SW 1271 (cell line): ENCODE measurements at regions not wholly inside any gene's neighbourhood (a gene's known extent, or its start where the extent isn't known, plus 50 kb on each side); places are given as distances from the start of the nearest gene placed in this dataset.
A peak's percentile ranks its signal among the peaks of the same experiment; 100 is the strongest.
"Not testable (repeated sequence)": the region's sequence is repeated elsewhere in the genome, so short reads cannot be mapped to it uniquely, and the experiment has no call there.

Experiments used
- DNase-seq, 2 experiments: peaks; one replicate each; lab custom pipeline; 2025; lab: John Stamatoyannopoulos, UW

DNA sequence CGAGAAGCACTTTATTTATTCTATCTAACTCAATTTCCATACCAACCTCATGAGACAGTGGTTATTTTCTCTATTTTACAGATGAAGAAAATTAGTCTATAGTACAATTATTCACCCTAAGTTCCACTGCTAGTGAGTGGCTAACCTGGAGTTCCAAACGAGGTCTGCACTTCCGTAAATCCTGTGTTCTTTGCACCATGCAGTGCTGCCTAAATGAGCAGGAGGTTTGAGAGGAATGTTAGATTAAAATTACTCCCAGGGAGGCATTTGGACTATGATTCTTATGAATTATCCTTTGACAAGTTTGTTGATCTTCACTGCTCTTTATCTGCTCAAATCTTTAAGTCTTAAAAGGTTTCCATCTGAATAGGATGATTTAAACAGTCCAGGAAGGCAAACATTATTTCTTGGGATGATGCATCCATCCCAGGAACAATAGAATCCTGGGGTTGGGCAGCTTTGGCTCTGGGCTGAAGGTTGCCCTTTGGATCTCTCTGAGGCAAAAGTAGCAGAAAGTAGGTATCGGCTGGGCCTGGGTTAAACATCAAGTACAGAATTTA is 400.8 kb downstream of the REEP3 start:
- no peak for DNase-seq

GRCh38 chr10:63922468-63923284 is 401.5 kb downstream of the REEP3 start:
- DNase-seq: no peak

DNA sequence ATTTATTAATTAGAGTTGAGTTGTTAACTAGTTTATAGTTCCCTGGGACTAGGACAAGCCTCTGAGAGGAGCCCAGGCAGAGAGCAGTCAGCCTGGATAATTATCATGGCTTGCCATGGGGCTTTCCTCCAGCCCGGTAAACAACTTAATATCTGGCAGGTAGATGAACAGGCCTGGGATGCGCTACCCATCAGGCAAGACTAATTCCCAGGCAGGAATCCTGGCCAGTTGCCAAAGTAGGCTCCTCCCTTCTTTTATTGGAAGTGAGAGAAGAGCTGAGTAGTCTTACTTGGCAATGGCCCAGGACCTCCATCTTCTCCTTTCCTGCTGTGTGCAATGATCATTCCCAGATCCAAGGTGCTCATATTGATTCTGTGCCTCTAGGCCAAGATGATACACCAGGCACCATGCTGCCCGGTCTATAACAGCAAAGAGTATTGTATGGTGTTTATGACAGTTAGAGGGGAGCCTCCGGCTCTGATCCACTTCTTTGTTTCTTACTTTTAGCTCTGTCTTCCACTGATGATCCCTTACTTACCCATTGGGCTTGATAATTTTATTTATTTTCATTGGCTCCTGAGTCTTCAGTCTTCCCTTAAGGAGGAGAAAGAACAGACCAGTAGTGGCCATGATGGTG is 408.7 kb downstream of the REEP3 start:
- DNase-seq: no peak

DNA sequence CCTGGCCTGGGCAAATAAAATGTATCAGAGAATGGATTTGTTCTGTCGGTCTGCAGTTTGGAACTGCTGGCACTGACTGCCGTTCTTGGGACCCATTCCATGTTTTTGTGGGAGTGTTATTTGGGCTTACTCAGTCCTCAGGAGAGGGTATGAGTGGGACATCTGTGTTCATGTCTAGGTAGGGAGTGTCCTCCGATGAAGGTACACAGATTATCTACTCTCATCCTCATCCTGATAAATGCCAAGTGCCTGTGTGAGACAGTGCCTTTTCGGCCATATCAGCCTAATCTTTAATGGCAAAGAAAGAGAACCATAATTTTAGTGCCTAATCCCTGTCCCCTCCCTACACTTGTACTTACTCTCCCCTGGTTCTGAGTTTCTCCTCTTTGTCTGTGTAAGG is 409.4 kb downstream of the REEP3 start:
- DNase-seq: no peak

GRCh38 chr10:63935705-63936104 is 414.5 kb downstream of the REEP3 start:
- peak in 1 of 2 experiments; percentile 8 for DNase-seq

GRCh38 chr10:63940277-63940922 is 419.2 kb downstream of the REEP3 start:
- DNase-seq: no peak

DNA sequence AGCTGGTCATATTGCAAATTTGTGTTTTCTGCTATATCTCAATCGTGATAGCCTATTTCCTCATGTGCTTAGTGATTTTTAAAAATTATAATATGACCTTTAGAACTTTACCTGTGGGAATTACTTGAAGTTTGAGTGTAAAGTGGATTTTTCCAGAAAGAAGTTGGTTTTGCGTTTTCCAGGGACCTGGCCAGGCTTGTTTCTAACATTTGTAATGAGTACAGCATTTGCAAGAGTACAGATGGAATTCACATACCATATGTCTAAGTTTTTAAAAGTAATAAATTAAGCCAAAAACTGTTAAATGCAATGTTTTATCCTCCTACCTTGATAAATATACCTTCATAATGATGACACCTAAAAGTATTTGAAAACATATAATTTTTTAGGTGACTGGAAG is 443.2 kb downstream of the REEP3 start:
- no peak for DNase-seq

- DNase-seq: no peak
These were observed 444.6 kb downstream of the REEP3 start for GRCh38 chr10:63965846-63966245.

- no peak for DNase-seq
These were observed 452.0 kb downstream of the REEP3 start for GRCh38 chr10:63972949-63973827.

DNA sequence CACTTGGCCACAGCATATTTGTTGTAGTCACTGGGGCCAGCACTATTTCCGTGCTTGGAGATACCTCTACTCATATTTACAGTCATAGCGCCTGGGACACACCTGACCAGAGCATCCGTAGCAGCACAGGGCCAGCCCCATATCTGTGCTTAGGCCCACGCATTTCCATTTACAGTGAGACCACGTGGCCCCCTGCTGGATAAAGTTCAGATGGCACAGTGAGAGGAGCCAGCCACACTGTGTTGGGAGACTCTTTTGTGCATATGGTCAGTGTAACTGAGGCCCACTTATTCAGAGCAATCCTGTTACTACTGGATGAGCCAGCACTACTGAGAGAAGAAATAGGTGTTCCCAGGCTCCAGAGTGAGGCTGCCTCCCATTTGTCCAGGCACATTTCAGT is 455.3 kb downstream of the REEP3 start:
- DNase-seq: peak in 1 of 2 experiments; percentile 16

DNA sequence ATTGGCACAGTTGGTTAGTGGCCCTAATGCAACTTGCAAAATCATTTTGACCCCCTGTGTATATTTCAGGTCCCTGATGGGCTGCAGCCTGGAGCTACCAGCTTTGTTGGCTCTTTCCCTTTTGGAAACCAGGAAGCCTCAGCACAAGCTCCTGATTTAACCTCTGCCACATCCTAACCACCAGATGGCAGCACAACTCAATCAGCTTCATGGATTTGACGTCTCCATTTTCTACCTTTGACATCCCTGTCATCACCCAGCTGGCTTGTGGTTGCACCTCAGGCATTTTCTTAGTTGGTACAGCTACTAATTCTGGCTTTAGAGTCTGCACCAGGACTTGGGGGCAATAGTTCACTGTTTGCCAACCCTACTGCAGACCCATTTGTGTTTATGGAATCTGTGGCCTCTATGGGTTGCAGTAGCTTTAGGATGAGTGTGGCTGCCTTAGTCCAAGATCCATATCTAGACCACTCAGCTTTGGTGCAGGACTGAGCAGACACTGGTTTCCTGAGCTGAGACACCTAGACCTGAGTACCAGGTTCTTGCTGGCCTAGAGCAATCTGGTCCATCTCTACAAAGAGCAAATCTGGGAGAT is 456.2 kb downstream of the REEP3 start:
- peak; percentile 3 to 22 for DNase-seq

DNA sequence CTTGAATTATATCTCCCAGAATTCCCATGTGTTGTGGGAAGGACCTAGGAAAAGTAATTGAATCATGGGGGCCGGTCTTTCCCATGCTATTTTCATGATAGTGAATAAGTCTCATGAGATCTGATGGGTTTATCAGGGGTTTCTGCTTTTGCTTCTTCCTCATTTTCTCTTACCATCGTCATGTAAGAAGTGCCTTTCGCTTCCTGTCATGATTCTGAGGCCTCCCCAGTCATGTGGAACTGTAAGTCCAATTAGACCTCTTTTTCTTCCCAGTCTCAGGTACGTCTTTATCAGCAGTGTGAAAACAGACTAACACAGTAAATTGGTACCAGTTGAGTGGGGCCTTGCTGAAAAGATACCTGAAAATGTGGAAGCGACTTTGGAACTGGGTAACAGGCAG is 459.7 kb downstream of the REEP3 start:
- DNase-seq: not testable (repeated sequence)

DNA sequence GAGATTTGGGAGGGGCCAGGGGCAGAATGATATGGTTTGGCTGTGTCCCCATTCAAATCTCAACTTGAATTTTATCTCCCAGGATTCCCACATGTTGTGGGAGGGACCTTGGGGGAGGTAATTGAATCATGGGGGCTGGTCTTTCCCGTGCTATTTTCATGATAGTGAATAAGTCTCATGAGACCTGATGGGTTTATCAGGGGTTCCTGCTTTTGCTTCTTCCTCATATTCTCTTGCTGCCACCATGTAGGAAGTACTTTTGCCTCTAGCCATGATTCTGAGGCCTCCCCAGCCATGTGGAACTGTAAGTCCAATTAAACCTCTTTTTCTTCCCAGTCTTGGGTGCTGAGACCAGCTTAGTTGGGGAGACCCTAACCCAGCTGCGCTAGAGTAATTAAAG is 462.9 kb downstream of the REEP3 start:
- DNase-seq: not testable (repeated sequence)

DNA sequence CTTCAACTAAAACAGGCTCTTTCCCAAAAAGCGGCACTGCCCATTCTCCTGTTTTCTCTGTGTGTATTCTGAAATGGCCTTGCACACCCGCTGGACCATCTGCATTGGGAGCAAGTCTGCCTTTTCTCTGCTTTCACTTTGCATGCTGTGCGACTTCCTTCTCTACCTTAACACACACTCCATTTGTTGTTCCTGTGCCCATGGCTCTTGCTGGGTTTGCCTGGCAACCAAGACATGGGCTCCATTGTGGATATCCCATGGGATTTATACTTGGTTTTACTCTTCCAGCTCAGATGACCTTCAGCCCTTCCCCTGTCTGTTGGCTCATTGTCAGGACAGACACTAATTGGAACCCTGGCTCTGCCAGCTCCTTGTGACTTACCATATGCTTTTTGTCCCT is 465.3 kb downstream of the REEP3 start:
- no peak for DNase-seq

GRCh38 chr10:63987212-63987611 is 466.0 kb downstream of the REEP3 start:
- no peak for DNase-seq

DNA sequence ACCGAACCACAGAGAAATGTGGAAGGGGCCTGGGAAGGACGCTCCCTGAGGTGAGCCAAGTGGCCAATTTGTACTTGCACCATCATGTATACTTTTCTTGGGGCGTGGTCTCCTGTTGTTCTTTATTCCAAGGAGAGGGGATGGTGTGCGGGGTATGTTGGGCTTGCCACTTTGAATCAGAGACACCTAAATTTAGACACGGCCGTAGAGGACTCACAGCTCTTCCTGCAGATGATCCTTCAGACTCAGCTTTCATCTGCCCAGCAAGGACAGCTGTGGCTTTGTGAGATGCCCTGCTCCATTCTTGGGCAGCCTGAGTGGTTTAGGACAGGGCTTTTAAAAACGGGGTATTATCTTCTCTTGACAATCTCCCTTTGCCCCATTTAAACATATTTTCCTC is 473.2 kb downstream of the REEP3 start:
- DNase-seq: no peak

GRCh38 chr10:64007157-64007556 is 486.0 kb downstream of the REEP3 start:
- no peak for DNase-seq

DNA sequence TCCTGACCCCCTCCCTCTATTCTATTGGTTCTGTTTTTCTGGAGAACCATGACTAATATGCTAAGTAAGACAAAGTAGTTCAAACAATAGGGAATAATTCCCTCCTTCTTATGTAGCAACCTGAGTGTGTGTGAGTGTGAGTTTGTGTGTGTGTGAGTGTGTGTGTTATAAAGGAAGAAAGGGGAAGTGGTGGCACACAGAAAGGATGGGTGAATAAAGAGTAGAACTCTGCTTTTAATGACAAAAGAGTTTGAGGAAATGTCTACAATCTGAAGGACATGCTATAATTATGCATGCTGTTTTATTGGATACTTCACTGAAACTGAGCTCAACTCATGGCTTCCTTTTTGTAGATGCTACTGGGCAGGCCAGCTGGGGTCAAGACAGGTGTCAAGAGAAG is 489.5 kb downstream of the REEP3 start:
- DNase-seq: no peak

GRCh38 chr10:64011912-64012714 is 490.9 kb downstream of the REEP3 start:
- no peak for DNase-seq

DNA sequence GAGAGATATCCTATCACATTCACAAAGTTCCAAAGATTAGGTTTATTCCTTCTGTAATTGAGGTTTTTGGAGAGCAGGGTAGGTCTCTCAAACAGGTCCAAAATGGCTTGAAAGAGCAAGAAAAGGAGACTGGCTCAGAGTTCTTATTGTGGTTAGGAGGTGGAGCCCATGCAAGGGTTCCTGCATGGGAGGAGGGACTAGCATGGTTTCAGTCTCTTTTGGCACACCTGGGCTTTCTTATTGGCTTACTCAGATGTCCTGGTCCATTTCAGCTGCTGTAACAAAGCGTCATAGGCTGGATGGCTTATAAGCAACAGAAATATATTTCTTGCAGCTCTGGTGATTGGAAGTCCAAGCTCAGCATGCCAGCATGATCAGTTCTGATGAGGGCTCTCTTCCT is 493.1 kb downstream of the REEP3 start:
- DNase-seq: no peak
